GM21526 (cell line): ENCODE measurements at regions not wholly inside any gene's neighbourhood (a gene's known extent, or its start where the extent isn't known, plus 50 kb on each side); places are given as distances from the start of the nearest gene placed in this dataset.

Experiments
- ATAC-seq: cut with Tn5 transposase; IDR thresholded peaks from one replicate; pipeline ENCODE4 v1.9.1; 2021; ENCODE audit warnings: moderate library complexity; ENCODE audit not compliant: unreplicated experiment, low FRiP score

DNA sequence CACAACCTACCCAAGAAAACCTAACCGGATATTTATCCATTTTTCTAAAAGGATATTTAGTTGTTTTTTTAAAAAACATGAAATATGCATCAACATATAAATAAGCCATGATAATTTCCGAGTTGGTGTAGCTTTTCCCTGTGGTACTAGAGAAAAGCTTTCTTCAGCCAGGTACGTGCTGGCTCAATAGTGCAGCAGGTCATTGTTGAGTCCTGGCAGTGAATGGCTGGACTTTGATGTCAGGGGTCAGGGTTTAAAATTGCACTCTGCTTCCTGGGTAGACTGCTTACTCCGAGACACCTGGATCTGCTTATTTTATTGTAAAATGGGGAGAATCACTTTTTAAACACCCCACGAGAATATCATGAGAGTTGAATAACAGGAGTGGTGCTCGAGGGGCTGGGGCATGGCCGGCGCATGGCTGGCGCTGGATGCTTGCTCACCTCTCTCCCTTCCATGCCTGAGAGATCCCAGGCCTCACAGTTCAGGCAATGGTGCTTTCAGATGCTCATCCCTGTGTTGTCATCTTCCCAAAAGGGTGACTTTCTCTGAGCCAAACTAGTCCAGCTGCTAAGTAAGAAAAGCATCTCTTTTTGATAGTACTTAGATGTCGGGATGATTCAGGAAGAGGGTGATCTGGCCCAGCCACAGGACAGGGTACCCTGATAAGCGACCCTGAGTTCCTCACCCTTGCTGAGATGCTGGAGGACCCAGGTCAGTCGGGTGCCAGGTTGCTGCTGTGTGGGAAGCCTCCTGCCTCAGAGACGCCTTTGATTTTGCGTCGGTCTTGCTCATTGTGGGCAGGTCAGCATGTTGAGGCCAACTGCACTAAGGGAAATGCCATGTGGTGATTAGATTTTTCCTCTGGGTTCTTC, 269.1 kb upstream of the FOXQ1 start:
- no peak for ATAC-seq

DNA sequence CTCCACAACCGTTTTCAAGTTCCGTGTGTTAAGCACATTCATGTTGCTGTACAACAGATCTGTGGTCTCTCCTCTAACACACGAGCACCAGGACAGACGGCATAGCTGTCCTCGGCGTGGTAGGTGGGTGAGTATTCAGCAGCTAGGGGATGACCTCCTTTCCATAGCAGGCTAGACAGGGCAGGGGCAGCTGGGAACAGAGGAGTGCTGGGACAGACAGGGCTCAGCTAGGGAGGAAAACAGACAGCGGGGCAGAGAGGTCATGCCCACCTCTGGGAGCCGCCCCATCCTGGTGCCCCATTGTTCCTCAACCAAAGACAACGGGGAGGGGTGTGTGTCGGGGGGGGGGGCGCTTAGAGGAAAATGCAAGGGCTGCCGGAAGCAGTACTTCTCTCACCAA, 271.5 kb upstream of the FOXQ1 start:
- ATAC-seq = no peak

- ATAC-seq = no peak
These were observed 272.2 kb upstream of the FOXQ1 start for GRCh38 chr6:1039746-1040145.

GRCh38 chr6:1039191-1039590, 272.7 kb upstream of the FOXQ1 start:
- ATAC-seq = no peak

GRCh38 chr6:1037430-1038202, 274.3 kb upstream of the FOXQ1 start:
- ATAC-seq = no peak

DNA sequence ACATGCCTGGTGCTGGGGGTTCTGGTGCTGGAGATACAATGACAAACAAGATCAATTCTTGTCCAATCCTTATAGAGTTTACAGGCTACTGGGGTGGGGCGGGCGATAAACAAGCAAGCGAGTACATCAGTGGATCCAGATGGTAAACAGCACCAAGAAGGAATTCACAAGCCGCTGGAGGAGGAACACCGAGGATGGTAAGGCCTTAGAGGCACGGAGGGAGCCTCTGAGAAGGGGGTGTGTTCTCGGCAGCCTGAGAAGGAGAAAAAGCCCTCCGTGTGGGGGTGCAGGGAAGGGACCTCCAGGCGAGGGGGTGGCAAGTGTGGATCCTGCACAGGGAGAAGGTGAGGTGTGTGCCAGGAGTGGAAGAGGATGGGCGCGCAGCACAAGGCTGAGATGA, 276.5 kb upstream of the FOXQ1 start:
- no peak for ATAC-seq

GRCh38 chr6:1031720-1032119, 280.2 kb upstream of the FOXQ1 start:
- no peak for ATAC-seq

GRCh38 chr6:1029141-1029540, 282.8 kb upstream of the FOXQ1 start:
- ATAC-seq = no peak

GRCh38 chr6:1028723-1029122, 283.2 kb upstream of the FOXQ1 start:
- ATAC-seq = no peak

DNA sequence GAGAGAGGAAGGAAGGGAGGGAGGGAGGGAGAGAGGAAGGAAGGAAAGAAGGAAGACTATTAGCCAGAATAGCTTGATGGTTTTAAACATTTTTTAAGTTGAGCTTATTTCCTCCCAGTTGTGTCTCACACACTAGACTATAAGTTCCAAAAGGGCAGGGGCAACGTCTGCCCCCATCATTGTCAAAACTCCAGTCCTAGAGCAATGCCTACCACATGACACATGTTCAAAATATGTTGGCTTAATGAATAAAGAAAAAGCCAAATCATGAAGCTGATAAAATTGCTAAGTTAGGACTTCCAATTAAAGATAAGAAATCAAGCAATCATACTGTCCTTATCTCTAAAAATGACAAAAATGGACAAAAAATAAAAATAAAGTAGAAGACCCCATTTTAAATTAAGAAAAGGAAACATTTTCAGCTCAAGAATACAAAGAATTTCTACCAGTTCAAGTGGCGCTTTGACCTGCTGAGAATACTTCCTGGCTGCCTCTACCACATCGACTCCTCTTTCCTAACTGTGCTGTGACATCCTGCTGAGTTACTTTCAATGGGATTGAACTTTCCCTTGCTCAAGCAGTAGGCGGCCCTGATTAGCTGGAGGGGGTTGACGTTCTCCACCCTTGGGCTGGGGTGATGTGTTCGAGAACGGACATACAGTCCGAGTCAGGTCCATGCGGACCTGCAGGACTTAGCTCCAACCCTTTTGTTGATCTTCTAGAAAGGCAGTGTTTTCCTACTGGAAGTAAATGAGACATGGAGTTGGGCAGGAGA, 283.9 kb upstream of the FOXQ1 start:
- no peak for ATAC-seq

GRCh38 chr6:1027109-1027794, 284.6 kb upstream of the FOXQ1 start:
- ATAC-seq = no peak

GRCh38 chr6:1025821-1026220, 286.1 kb upstream of the FOXQ1 start:
- ATAC-seq = no peak

GRCh38 chr6:1024587-1024986, 287.3 kb upstream of the FOXQ1 start:
- no peak for ATAC-seq

GRCh38 chr6:1024161-1024560, 287.7 kb upstream of the FOXQ1 start:
- ATAC-seq = no peak

DNA sequence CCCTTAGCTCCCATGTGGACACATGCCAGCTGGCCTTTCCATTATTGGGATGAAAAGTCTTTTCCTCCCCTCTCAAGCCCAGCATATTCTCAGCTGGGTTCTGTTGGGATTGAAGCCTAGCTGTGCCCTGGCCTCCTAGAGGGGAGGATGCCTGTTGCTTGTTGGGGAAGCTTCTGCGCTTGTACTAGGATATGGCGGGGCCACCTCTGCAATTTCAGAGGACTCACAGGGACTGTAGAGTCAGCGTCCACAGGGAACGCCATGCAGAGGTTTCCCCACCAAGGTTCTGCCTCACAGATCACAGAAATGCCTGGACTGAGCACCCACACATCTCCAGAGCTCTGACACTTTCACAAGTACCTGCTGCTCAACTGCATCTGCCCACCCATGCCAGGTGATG, 288.7 kb upstream of the FOXQ1 start:
- ATAC-seq = no peak

- ATAC-seq = no peak
These were observed 289.2 kb upstream of the FOXQ1 start for GRCh38 chr6:1022719-1023118.

GRCh38 chr6:1020837-1021236, 291.1 kb upstream of the FOXQ1 start:
- ATAC-seq = no peak

DNA sequence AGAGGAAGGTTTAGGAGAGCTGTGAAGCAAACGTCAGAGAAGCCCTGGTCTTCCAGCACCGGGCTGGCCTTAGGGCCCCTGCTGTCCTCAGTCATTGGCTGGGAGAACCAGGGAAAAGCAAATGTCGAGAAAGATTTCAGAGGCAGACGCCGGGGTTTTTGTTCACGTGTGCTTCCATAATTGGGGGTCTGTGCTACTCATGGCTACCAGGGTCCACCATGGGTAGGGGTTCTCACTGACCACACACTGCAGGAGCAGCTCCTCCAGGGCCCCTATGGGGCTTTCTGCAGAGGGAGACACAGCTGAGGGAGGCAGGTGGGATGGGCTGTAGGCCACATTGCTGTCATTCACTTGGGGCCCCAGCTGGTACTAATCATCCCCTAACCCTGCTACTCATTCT, 291.8 kb upstream of the FOXQ1 start:
- ATAC-seq = no peak

GRCh38 chr6:1018041-1018440, 293.9 kb upstream of the FOXQ1 start:
- no peak for ATAC-seq
